ENCODE measurements at regions not wholly inside any gene's neighbourhood (a gene's known extent, or its start where the extent isn't known, plus 50 kb on each side); places are given as distances from the start of the nearest gene placed in this dataset.

DNA sequence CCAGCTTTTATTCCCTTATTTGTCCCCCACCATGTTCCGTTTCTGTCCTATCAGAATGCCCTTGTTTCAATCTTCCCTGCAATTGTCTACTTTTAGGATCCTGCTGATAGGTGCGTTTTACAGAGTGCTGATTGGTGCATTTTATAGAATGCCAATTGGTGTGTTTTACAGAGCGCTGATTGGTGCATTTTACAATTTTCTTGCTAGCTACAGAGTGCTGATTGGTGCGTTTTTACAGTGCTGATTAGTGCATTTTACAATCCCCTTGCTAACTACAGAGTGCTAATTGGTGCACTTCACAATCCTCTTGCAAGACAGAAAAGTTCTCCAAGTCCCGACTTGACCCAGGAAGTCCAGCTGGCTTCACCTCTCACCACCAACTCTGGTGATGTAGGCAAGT, 161.6 kb upstream of the CDYL start:
- H3K4me1 ChIP-seq (ENCODE audit: insufficient read depth, poor library complexity, severe bottlenecking), result no peaks in the 10 kb centered on the region
- TF ChIP-seq, protein P1, sequence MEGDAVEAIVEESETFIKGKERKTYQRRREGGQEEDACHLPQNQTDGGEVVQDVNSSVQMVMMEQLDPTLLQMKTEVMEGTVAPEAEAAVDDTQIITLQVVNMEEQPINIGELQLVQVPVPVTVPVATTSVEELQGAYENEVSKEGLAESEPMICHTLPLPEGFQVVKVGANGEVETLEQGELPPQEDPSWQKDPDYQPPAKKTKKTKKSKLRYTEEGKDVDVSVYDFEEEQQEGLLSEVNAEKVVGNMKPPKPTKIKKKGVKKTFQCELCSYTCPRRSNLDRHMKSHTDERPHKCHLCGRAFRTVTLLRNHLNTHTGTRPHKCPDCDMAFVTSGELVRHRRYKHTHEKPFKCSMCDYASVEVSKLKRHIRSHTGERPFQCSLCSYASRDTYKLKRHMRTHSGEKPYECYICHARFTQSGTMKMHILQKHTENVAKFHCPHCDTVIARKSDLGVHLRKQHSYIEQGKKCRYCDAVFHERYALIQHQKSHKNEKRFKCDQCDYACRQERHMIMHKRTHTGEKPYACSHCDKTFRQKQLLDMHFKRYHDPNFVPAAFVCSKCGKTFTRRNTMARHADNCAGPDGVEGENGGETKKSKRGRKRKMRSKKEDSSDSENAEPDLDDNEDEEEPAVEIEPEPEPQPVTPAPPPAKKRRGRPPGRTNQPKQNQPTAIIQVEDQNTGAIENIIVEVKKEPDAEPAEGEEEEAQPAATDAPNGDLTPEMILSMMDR (IDR thresholded peaks at IDR 0.05; ENCODE audit: poor library complexity, severe bottlenecking), result no peak

DNA sequence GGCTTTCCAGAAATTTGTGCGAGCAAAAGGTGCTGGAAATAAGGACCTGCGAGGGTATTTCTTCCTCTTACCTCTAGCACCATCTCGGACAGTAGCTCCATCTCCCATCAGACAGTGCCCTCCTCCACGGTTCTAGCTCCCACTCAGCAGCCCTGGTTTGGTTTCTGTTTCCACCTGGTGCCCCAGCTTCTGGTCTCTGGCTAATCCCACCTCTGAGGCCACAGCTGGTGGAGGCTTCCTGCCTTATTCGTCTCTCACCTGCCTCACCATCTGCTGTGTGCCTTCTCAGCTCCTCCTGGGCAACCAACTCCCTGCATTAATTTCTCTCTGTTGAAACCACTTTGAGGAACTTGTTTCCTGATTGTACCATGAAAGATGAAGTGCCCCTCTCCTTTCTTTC, 162.4 kb upstream of the CDYL start:
- TF ChIP-seq, protein P1 (IDR thresholded peaks at IDR 0.05; ENCODE audit: poor library complexity, severe bottlenecking), result no peak
- H3K4me3 ChIP-seq (ENCODE audit: severe bottlenecking), result no peak overlapping the region
- H3K4me1 ChIP-seq (ENCODE audit: insufficient read depth, poor library complexity, severe bottlenecking), result no peaks in the 10 kb centered on the region
- H3K27me3 ChIP-seq (ENCODE audit: insufficient read depth, poor library complexity, severe bottlenecking), result no peaks in the 10 kb centered on the region
- no peaks in the 10 kb centered on the region for H3K36me3 ChIP-seq (ENCODE audit: low read depth)
- no peaks in the 10 kb centered on the region for H3K9me3 ChIP-seq (ENCODE audit: severe bottlenecking)
- no peak overlapping the region for H3K27ac ChIP-seq (ENCODE audit: poor library complexity, severe bottlenecking)
- no peak for DNase-seq (ENCODE audit: low spot score)
- no peak for ATAC-seq (ENCODE audit: low read depth)

More for the DNA sequence above, 161.6 kb upstream of the CDYL start:
- ATAC-seq (ENCODE audit: low read depth) (no peak), DNase-seq (ENCODE audit: low spot score) (no peak)
- Histone ChIP-seq H3K27ac (ENCODE audit: poor library complexity, severe bottlenecking) (no peak overlapping the region), H3K27me3 (ENCODE audit: insufficient read depth, poor library complexity, severe bottlenecking) (no peaks in the 10 kb centered on the region), H3K36me3 (ENCODE audit: low read depth) (no peaks in the 10 kb centered on the region), H3K4me3 (ENCODE audit: severe bottlenecking) (no peak overlapping the region), H3K9me3 (ENCODE audit: severe bottlenecking) (no peaks in the 10 kb centered on the region)

DNA sequence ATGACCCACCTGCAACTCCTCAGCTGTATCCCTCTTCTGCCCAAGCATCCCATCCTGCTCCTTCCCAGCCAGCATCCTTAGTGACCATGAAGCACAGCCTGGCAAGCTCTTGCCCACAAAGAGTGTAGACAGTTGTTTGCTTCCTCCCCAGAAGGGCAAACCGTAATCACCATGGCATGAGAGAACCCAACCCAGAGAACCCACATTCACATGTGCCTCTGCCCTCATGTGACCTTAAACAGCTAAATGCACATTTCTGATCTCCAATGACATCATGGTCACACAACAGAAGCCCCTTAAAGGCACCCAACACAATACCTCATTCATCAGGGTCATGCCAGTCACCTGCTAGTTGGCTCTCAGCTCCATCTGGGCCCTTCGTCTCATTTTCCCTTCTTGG, 162.8 kb upstream of the CDYL start:
- TF ChIP-seq, protein P1 (IDR thresholded peaks at IDR 0.05; ENCODE audit: poor library complexity, severe bottlenecking), result no peak
- no peaks in the 10 kb centered on the region for H3K9me3 ChIP-seq (ENCODE audit: severe bottlenecking)
- no peaks in the 10 kb centered on the region for H3K36me3 ChIP-seq (ENCODE audit: low read depth)
- ATAC-seq (ENCODE audit: low read depth) (no peak), DNase-seq (ENCODE audit: low spot score) (no peak)
- no peak overlapping the region for H3K27ac ChIP-seq (ENCODE audit: poor library complexity, severe bottlenecking)
- H3K27me3 ChIP-seq (ENCODE audit: insufficient read depth, poor library complexity, severe bottlenecking), result no peaks in the 10 kb centered on the region
- H3K4me1 ChIP-seq (ENCODE audit: insufficient read depth, poor library complexity, severe bottlenecking), result no peaks in the 10 kb centered on the region
- H3K4me3 ChIP-seq (ENCODE audit: severe bottlenecking), result no peak overlapping the region

DNA sequence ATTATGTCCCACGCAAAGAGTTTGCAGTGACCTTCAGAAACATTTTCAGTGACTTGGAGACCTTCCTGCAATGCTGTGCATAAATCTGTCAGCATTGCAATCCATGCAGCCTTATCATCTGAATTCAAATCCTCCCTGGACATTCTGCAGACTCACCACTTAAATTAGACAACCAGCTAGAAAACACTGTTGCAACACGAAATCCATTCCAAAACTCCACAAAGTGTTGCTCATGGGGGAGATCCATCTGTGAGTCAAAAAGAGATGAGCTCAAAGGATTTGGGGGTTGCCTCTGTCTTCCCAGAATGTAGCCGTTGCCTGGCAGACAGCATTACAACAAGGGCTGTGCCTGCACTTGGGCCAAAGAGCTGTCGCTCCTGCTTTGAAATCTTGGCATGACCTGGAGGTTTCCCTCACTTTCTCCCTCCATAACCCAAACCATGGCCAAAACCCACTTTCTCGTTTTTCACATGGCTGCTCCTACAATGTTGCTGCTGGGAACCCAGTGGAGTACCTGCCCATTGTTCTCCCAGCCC, 163.5 kb upstream of the CDYL start:
- peaks cover 3% of the 10 kb centered on the region for H3K4me1 ChIP-seq (ENCODE audit: insufficient read depth, poor library complexity, severe bottlenecking)
- ATAC-seq (ENCODE audit: low read depth), result no peak
- H3K4me3 ChIP-seq (ENCODE audit: severe bottlenecking), result no peak overlapping the region
- H3K27ac ChIP-seq (ENCODE audit: poor library complexity, severe bottlenecking), result no peak overlapping the region
- TF ChIP-seq, protein P1 (IDR thresholded peaks at IDR 0.05; ENCODE audit: poor library complexity, severe bottlenecking), result no peak
- H3K27me3 ChIP-seq (ENCODE audit: insufficient read depth, poor library complexity, severe bottlenecking), result no peaks in the 10 kb centered on the region
- no peaks in the 10 kb centered on the region for H3K9me3 ChIP-seq (ENCODE audit: severe bottlenecking)
- no peaks in the 10 kb centered on the region for H3K36me3 ChIP-seq (ENCODE audit: low read depth)
- no peak for DNase-seq (ENCODE audit: low spot score)

DNA sequence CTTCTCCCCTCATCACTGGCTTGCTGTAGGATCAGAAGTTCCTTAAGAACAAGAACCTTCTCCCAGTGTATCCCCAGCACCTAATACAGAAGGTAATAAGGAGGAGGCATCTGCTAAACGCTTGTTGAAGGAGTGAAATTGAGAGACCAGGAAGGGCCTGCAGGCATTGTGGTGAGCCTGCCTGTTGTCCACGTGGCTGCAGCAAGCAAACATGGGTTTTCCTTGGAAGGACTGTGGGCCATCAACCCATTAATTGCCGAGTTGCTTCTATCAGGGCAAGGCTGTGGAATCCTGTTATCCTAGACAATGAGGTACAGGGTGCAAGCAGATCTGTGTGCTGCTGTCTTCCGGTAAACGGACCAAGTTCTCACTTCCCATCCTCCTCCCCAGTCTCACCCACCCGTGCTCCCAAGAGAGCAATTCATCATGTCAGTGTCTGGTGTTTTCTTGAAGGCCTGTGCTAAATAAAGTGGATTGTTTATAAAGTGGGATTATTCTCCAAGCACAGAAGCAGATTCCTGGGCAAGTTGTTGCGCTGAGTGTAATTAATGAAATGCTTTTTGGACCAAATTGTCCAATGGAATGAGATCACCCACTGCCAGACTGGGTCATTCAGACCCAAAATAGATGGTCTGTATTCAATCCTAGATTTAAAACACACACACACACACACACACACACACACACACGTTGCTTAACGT, 164.6 kb upstream of the CDYL start:
- DNase-seq (ENCODE audit: low spot score), result no peak
- H3K9me3 ChIP-seq (ENCODE audit: severe bottlenecking), result no peaks in the 10 kb centered on the region
- H3K27me3 ChIP-seq (ENCODE audit: insufficient read depth, poor library complexity, severe bottlenecking), result no peaks in the 10 kb centered on the region
- peaks cover 14% of the 10 kb centered on the region for H3K4me1 ChIP-seq (ENCODE audit: insufficient read depth, poor library complexity, severe bottlenecking)
- no peak for ATAC-seq (ENCODE audit: low read depth)
- no peak overlapping the region for H3K27ac ChIP-seq (ENCODE audit: poor library complexity, severe bottlenecking)
- TF ChIP-seq, protein P1 (IDR thresholded peaks at IDR 0.05; ENCODE audit: poor library complexity, severe bottlenecking), result no peak
- H3K36me3 ChIP-seq (ENCODE audit: low read depth), result no peaks in the 10 kb centered on the region
- no peak overlapping the region for H3K4me3 ChIP-seq (ENCODE audit: severe bottlenecking)

All from RWPE2 (cell line).